ENCODE measurements at regions not wholly inside any gene's neighbourhood (a gene's known extent, or its start where the extent isn't known, plus 50 kb on each side); places are given as distances from the start of the nearest gene placed in this dataset.
A peak's percentile ranks its signal among the peaks of the same experiment; 100 is the strongest.

- in situ Hi-C loops (cut with HindIII; ENCODE audit: low sequenced_read_pairs): no loop called here
Measured at GRCh38 chr15:92224843-92225242, 168.8 kb upstream of the ST8SIA2 start.

GRCh38 chr15:92226020-92226612 is 167.6 kb upstream of the ST8SIA2 start:
- no peak overlapping the region for H3K4me3 ChIP-seq (ENCODE audit: low read depth, low read length)
- in situ Hi-C loops (cut with HindIII; ENCODE audit: low sequenced_read_pairs): no loop called here
- peak; percentile 10 for TF ChIP-seq CTCF (IDR thresholded peaks at IDR 0.05; ENCODE audit: low read depth, low read length)
- no peak for DNase-seq (ENCODE audit: low read depth, low spot score)

More at GRCh38 chr15:92224843-92225242, 168.8 kb upstream of the ST8SIA2 start:
- H3K4me3 ChIP-seq (ENCODE audit: low read depth, low read length): no peak overlapping the region
- no peak for DNase-seq (ENCODE audit: low read depth, low spot score)
- TF ChIP-seq CTCF (IDR thresholded peaks at IDR 0.05; ENCODE audit: low read depth, low read length): no peak

- in situ Hi-C loops (cut with HindIII; ENCODE audit: low sequenced_read_pairs): no loop called here
Measured at GRCh38 chr15:92228830-92229229, 164.9 kb upstream of the ST8SIA2 start.

GRCh38 chr15:92231461-92231860 is 162.2 kb upstream of the ST8SIA2 start:
- H3K4me3 ChIP-seq (ENCODE audit: low read depth, low read length): no peak overlapping the region
- in situ Hi-C loops (cut with HindIII; ENCODE audit: low sequenced_read_pairs): no loop called here
- TF ChIP-seq CTCF (IDR thresholded peaks at IDR 0.05; ENCODE audit: low read depth, low read length): no peak
- no peak for DNase-seq (ENCODE audit: low read depth, low spot score)

More at GRCh38 chr15:92228830-92229229, 164.9 kb upstream of the ST8SIA2 start:
- no peak for DNase-seq (ENCODE audit: low read depth, low spot score)
- H3K4me3 ChIP-seq (ENCODE audit: low read depth, low read length): no peak overlapping the region
- TF ChIP-seq CTCF (IDR thresholded peaks at IDR 0.05; ENCODE audit: low read depth, low read length): no peak

GRCh38 chr15:92232317-92232716 is 161.4 kb upstream of the ST8SIA2 start:
- no peak for TF ChIP-seq CTCF (IDR thresholded peaks at IDR 0.05; ENCODE audit: low read depth, low read length)
- DNase-seq (ENCODE audit: low read depth, low spot score): no peak
- in situ Hi-C loops (cut with HindIII; ENCODE audit: low sequenced_read_pairs): no loop called here
- no peak overlapping the region for H3K4me3 ChIP-seq (ENCODE audit: low read depth, low read length)

- in situ Hi-C loops (cut with HindIII; ENCODE audit: low sequenced_read_pairs): no loop called here
- H3K4me3 ChIP-seq (ENCODE audit: low read depth, low read length): no peak overlapping the region
- DNase-seq (ENCODE audit: low read depth, low spot score): no peak
- no peak for TF ChIP-seq CTCF (IDR thresholded peaks at IDR 0.05; ENCODE audit: low read depth, low read length)
Measured at GRCh38 chr15:92232876-92233275, 160.8 kb upstream of the ST8SIA2 start.
